Endothelial cell (in vitro differentiated cells): ENCODE measurements at regions not wholly inside any gene's neighbourhood (a gene's known extent, or its start where the extent isn't known, plus 50 kb on each side); places are given as distances from the start of the nearest gene placed in this dataset.

Experiments
- DNase-seq: peaks from one replicate; pipeline ENCODE4 v3.0.0; 2021; ENCODE audit warnings: low spot score
- H3K27ac Mint-ChIP-seq: one replicate; pipeline ENCODE4 v1.8.0; 2021; ENCODE audit warnings: mixed read lengths, inconsistent platforms; ENCODE audit not compliant: unreplicated experiment
- H3K27me3 Mint-ChIP-seq: one replicate; pipeline ENCODE4 v1.8.0; 2021; ENCODE audit warnings: mild to moderate bottlenecking, moderate library complexity, mixed read lengths, inconsistent platforms; ENCODE audit not compliant: unreplicated experiment
- H3K36me3 Mint-ChIP-seq: one replicate; pipeline ENCODE4 v1.8.0; 2021; ENCODE audit warnings: mild to moderate bottlenecking, low read depth, mixed read lengths, inconsistent platforms; ENCODE audit not compliant: unreplicated experiment
- H3K4me1 Mint-ChIP-seq: one replicate; pipeline ENCODE4 v1.8.0; 2021; ENCODE audit warnings: mild to moderate bottlenecking, mixed read lengths, inconsistent platforms; ENCODE audit not compliant: unreplicated experiment
- H3K4me3 Mint-ChIP-seq: one replicate; pipeline ENCODE4 v1.8.0; 2021; ENCODE audit warnings: mild to moderate bottlenecking, mixed read lengths, inconsistent platforms; ENCODE audit not compliant: unreplicated experiment
- H3K9me3 Mint-ChIP-seq: one replicate; pipeline ENCODE4 v1.8.0; 2021; ENCODE audit warnings: mixed read lengths, inconsistent platforms; ENCODE audit not compliant: unreplicated experiment
- CTCF ChIP-seq: fragments of 200-600 bp; sonication (generic); IDR thresholded peaks from one replicate; pipeline ENCODE4 v1.5.0; 2021; ENCODE audit warnings: antibody characterized with exemption; ENCODE audit not compliant: unreplicated experiment

- no peak for TF ChIP-seq CTCF
- no peaks in the 10 kb centered on the region for H3K4me1 Mint-ChIP-seq
- H3K27me3 Mint-ChIP-seq, result peaks cover 2% of the 10 kb centered on the region
- no peaks in the 10 kb centered on the region for H3K9me3 Mint-ChIP-seq
- no peak overlapping the region for H3K4me3 Mint-ChIP-seq
- no peaks in the 10 kb centered on the region for H3K36me3 Mint-ChIP-seq
- no peak overlapping the region for H3K27ac Mint-ChIP-seq
- no peak for DNase-seq
Observed at GRCh38 chr18:73918816-73919215, 228.8 kb downstream of the FBXO15 start.

DNA sequence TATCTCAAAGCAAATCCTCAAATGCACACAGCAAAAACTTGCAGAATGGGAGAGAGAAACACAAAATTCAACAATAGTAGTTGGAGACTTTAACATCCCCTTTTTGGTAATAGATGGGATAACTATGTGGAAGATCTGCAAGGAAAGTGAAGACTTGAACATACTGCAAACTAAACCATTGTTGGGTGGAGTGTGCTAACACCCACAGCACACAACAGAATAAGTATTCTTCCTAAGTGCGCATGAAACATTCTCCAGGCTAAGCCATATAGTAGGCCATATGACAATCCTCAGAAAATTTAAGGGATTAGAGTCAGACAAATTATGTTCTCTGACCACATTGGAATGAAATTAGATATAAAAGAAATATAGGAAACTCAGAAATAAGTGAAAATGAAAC, 230.6 kb downstream of the FBXO15 start:
- no peaks in the 10 kb centered on the region for H3K36me3 Mint-ChIP-seq
- no peaks in the 10 kb centered on the region for H3K9me3 Mint-ChIP-seq
- H3K4me3 Mint-ChIP-seq, result no peak overlapping the region

GRCh38 chr18:73913505-73913904, 234.1 kb downstream of the FBXO15 start:
- no peak overlapping the region for H3K27ac Mint-ChIP-seq
- H3K27me3 Mint-ChIP-seq, result peaks cover 2% of the 10 kb centered on the region
- H3K9me3 Mint-ChIP-seq, result no peaks in the 10 kb centered on the region
- no peaks in the 10 kb centered on the region for H3K36me3 Mint-ChIP-seq
- H3K4me1 Mint-ChIP-seq, result no peaks in the 10 kb centered on the region
- TF ChIP-seq CTCF, result no peak
- H3K4me3 Mint-ChIP-seq, result no peak overlapping the region
- no peak for DNase-seq

More for the DNA sequence above, 230.6 kb downstream of the FBXO15 start:
- DNase-seq, result no peak
- no peaks in the 10 kb centered on the region for H3K4me1 Mint-ChIP-seq
- no peak overlapping the region for H3K27ac Mint-ChIP-seq
- peaks cover 2% of the 10 kb centered on the region for H3K27me3 Mint-ChIP-seq
- no peak for TF ChIP-seq CTCF

DNA sequence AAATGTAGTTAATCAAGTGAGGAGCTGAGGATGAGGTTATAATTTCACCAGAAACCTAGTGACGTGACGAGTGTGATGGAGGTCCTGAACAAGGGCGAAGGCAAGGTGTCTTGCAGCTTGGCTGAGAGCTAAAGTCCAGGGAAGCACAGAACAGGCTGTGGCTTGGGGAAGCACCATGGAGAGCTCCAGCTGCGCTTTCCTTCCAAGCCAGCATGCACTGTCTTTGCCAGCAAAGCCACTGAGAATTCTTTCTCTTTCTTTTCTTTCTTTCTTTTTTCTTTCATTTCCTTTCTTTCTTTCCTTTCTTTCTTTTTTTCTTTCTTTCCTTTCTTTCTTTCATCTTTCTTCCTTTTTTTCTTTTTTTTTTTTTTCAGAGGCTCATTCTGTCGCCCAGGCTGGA, 239.3 kb downstream of the FBXO15 start:
- no peak overlapping the region for H3K27ac Mint-ChIP-seq
- peak; percentile 65 for DNase-seq

DNA sequence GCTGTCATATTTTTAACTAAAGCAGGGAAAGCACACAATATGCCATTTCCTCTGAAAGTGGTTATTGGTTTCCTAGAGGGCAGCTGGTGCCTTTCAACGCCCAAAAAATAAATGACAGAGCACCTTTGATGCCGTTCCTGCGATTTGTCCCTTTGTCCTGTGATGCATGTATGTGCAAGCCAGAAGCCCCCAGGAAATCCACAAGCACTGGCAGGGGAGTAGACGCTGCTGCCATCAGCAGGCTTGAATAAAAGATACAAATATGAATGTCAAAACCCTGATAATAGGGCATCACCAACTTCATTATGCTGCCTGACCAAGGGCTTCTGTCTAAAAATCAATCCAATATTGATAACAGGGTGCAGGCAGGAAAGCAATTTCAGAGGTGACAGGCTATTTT, 246.1 kb downstream of the FBXO15 start:
- H3K9me3 Mint-ChIP-seq, result no peaks in the 10 kb centered on the region
- H3K27ac Mint-ChIP-seq, result no peak overlapping the region
- DNase-seq, result no peak
- no peak overlapping the region for H3K4me3 Mint-ChIP-seq
- TF ChIP-seq CTCF, result no peak
- no peaks in the 10 kb centered on the region for H3K27me3 Mint-ChIP-seq
- H3K36me3 Mint-ChIP-seq, result no peaks in the 10 kb centered on the region
- no peaks in the 10 kb centered on the region for H3K4me1 Mint-ChIP-seq

More for the DNA sequence above, 239.3 kb downstream of the FBXO15 start:
- no peak overlapping the region for H3K4me3 Mint-ChIP-seq
- H3K27me3 Mint-ChIP-seq, result no peaks in the 10 kb centered on the region
- no peaks in the 10 kb centered on the region for H3K36me3 Mint-ChIP-seq
- H3K4me1 Mint-ChIP-seq, result no peaks in the 10 kb centered on the region
- TF ChIP-seq CTCF, result no peak
- no peaks in the 10 kb centered on the region for H3K9me3 Mint-ChIP-seq
